WI38 (cell line): ENCODE measurements at regions not wholly inside any gene's neighbourhood (a gene's known extent, or its start where the extent isn't known, plus 50 kb on each side); places are given as distances from the start of the nearest gene placed in this dataset.

ENCODE experiments used
- H3K4me3 ChIP-seq: 2 replicates; pipeline ENCODE4 v1.5.1; 2011; ENCODE audit warnings: low read depth, mild to moderate bottlenecking, control low read depth, low read length
- CTCF ChIP-seq: IDR thresholded peaks from 2 replicates; pipeline ENCODE4 v1.5.1; 2012; ENCODE audit warnings: low read depth, mild to moderate bottlenecking, control low read depth, low read length

- TF ChIP-seq CTCF: no peak
- no peak overlapping the region for H3K4me3 ChIP-seq
Observed at GRCh38 chr5:38728029-38728428, 117.8 kb upstream of the OSMR start.

- no peak for TF ChIP-seq CTCF
- H3K4me3 ChIP-seq: no peak overlapping the region
Observed at GRCh38 chr5:38731461-38731860, 114.4 kb upstream of the OSMR start.

- TF ChIP-seq CTCF: no peak
Observed at GRCh38 chr5:38734353-38734752, 111.5 kb upstream of the OSMR start.

GRCh38 chr5:38736089-38736488, 109.7 kb upstream of the OSMR start:
- TF ChIP-seq CTCF: no peak
- H3K4me3 ChIP-seq: no peak overlapping the region

More at GRCh38 chr5:38734353-38734752, 111.5 kb upstream of the OSMR start:
- H3K4me3 ChIP-seq: no peak overlapping the region

- no peak for TF ChIP-seq CTCF
Observed at GRCh38 chr5:38737976-38738375, 107.8 kb upstream of the OSMR start.

GRCh38 chr5:38739011-38739704, 106.7 kb upstream of the OSMR start:
- no peak overlapping the region for H3K4me3 ChIP-seq
- no peak for TF ChIP-seq CTCF

More at GRCh38 chr5:38737976-38738375, 107.8 kb upstream of the OSMR start:
- no peak overlapping the region for H3K4me3 ChIP-seq

- H3K4me3 ChIP-seq: no peak overlapping the region
- TF ChIP-seq CTCF: no peak
Observed at GRCh38 chr5:38739705-38740045, 106.1 kb upstream of the OSMR start.
